HCT116 (cell line): ENCODE measurements at regions not wholly inside any gene's neighbourhood (a gene's known extent, or its start where the extent isn't known, plus 50 kb on each side); places are given as distances from the start of the nearest gene placed in this dataset.

ENCODE experiments used
- ATAC-seq: fragments of 200-7000 bp; cut with Tn5 transposase; 2 replicates; pipeline ENCODE4 v1.9.1; 2020; ENCODE audit warnings: mild to moderate bottlenecking, moderate library complexity
- BruUV-seq: library from RNA; stranded (reverse); fragments of 400-500 nt; replicated peaks from 2 replicates; lab custom pipeline; 2021; lab: Mats Ljungman, UMichigan
- CTCF ChIA-PET: fragments of 300-600 bp; sonication (Branson Sonifier 250); formaldehyde crosslinking; loops from one replicate; lab custom pipeline; 2021; ENCODE audit warnings: antibody characterized with exemption; lab: Charles Lee
- POLR2A ChIA-PET: fragments of 300-600, 350-600 bp; sonication (Branson Sonifier 250); formaldehyde crosslinking; loops from one replicate; lab custom pipeline; 2021; ENCODE audit warnings: antibody characterized with exemption; lab: Charles Lee
- RAD21 ChIA-PET, 2 experiments: fragments of 300-600 bp; sonication (Branson Sonifier 250); formaldehyde crosslinking; loops; one replicate each; lab custom pipeline; 2023; ENCODE audit warnings: low total read pairs in 2 of 2; ENCODE audit not compliant: uncharacterized antibody in 2 of 2, unreplicated experiment in 2 of 2, low non-redundant PET in 1 of 2; lab: Charles Lee
- DNase-seq: peaks from one replicate; pipeline ENCODE4 v3.0.0-alpha.2; 2010; ENCODE audit warnings: low read depth, low spot score
- H2AFZ ChIP-seq: fragments of 200-600 bp; shearing (Covaris generic), sonication (generic); 2 replicates; pipeline ENCODE4 v1.6.1; 2017; ENCODE audit warnings: low read depth, mixed run types, mixed read lengths, antibody characterized with exemption, low read length; ENCODE audit not compliant: poor library complexity, severe bottlenecking
- H3K27ac ChIP-seq: 2 replicates; pipeline ENCODE4 v1.5.1; 2012; ENCODE audit warnings: low read depth, low read length
- H3K27me3 ChIP-seq: fragments of 200-600 bp; sonication (generic); 2 replicates; pipeline ENCODE4 v1.6.1; 2016; ENCODE audit warnings: mixed run types, low read length, mixed read lengths; ENCODE audit not compliant: insufficient read depth
- H3K36me3 ChIP-seq, 2 experiments: fragments of 200-500 bp in 1 of 2; fragments of 200-600 bp in 1 of 2; sonication (Bioruptor generic) in 1 of 2; sonication (generic) in 1 of 2; 2 replicates each; pipeline versions ENCODE4 v1.5.1 to v1.6.1; 2014 to 2016; ENCODE audit warnings: low read length in 2 of 2, inconsistent platforms in 1 of 2, mixed read lengths in 1 of 2, mixed run types in 1 of 2; ENCODE audit not compliant: insufficient read depth in 2 of 2, control insufficient read depth in 1 of 2
- H3K4me1 ChIP-seq, 2 experiments: fragments of 200-600 bp in 1 of 2; sonication (generic) in 1 of 2; 2 replicates each; pipeline versions ENCODE4 v1.5.1 to v1.6.1; 2012 to 2017; ENCODE audit warnings: low read length in 2 of 2, inconsistent platforms in 1 of 2, mild to moderate bottlenecking in 1 of 2, mixed read lengths in 1 of 2, mixed run types in 1 of 2, moderate library complexity in 1 of 2; ENCODE audit not compliant: insufficient read depth in 2 of 2, control insufficient read depth in 1 of 2
- H3K4me2 ChIP-seq: fragments of 200-600 bp; sonication (generic); 2 replicates; pipeline ENCODE4 v1.6.1; 2017; ENCODE audit warnings: mixed run types, low read length, mixed read lengths
- H3K4me3 ChIP-seq, 2 experiments: fragments of 200-600 bp in 1 of 2; sonication (generic) in 1 of 2; replicated peaks in 1 of 2; 2 replicates each; pipeline ENCODE4 v1.5.1; 2011 to 2016; ENCODE audit warnings: low read length in 2 of 2, control low read depth in 1 of 2, low read depth in 1 of 2, mild to moderate bottlenecking in 1 of 2, mixed read lengths in 1 of 2, mixed run types in 1 of 2
- H3K79me2 ChIP-seq: fragments of 200-600 bp; sonication (generic); 2 replicates; pipeline ENCODE4 v1.6.1; 2017; ENCODE audit warnings: mild to moderate bottlenecking, mixed run types, low read length, moderate library complexity, mixed read lengths; ENCODE audit not compliant: insufficient read depth
- H3K9ac ChIP-seq: fragments of 200-600 bp; sonication (generic); 2 replicates; pipeline ENCODE4 v1.6.1; 2016; ENCODE audit warnings: low read length, mixed read lengths
- H3K9me2 ChIP-seq: fragments of 200-600 bp; sonication (generic), shearing (Covaris generic); 2 replicates; pipeline ENCODE4 v1.6.1; 2017; ENCODE audit warnings: mixed run types, mild to moderate bottlenecking, moderate library complexity; ENCODE audit not compliant: insufficient read depth
- H3K9me3 ChIP-seq, 2 experiments: fragments of 200-500 bp in 1 of 2; fragments of 200-600 bp in 1 of 2; sonication (Bioruptor generic) in 1 of 2; sonication (generic) in 1 of 2; 2 replicates each; pipeline ENCODE4 v1.6.1; 2014 to 2017; ENCODE audit warnings: low read length in 2 of 2, mixed read lengths in 2 of 2, inconsistent platforms in 1 of 2, low read depth in 1 of 2, mild to moderate bottlenecking in 1 of 2, mixed run types in 1 of 2, moderate library complexity in 1 of 2; ENCODE audit not compliant: control insufficient read depth in 1 of 2, insufficient read depth in 1 of 2
- H4K20me1 ChIP-seq: fragments of 200-600 bp; sonication (generic), shearing (Covaris generic); 2 replicates; pipeline ENCODE4 v1.6.1; 2017; ENCODE audit warnings: mixed run types, mild to moderate bottlenecking, moderate library complexity; ENCODE audit not compliant: insufficient read depth
- CBX3 ChIP-seq: IDR thresholded peaks from 2 replicates; pipeline ENCODE4 v1.6.1; 2012; ENCODE audit warnings: low read depth
- CEBPB ChIP-seq: IDR thresholded peaks from 2 replicates; pipeline ENCODE4 v1.6.1; 2012; ENCODE audit warnings: low read depth
- EZH2 ChIP-seq: fragments of 200-600 bp; sonication (generic); IDR thresholded peaks from 2 replicates; pipeline ENCODE4 v1.6.1; 2017; ENCODE audit warnings: antibody characterized with exemption, mixed run types
- FOSL1 ChIP-seq: IDR thresholded peaks from 2 replicates; pipeline ENCODE4 v1.6.1; 2012; ENCODE audit warnings: low read depth
- JUND ChIP-seq: IDR thresholded peaks from 2 replicates; pipeline ENCODE4 v1.6.1; 2012
- POLR2A ChIP-seq: IDR thresholded peaks from 2 replicates; pipeline ENCODE4 v1.7.0; 2011; ENCODE audit warnings: borderline replicate concordance; ENCODE audit not compliant: insufficient read depth, insufficient read length; ENCODE audit errors: extremely low read depth
- POLR2AphosphoS5 ChIP-seq: IDR thresholded peaks from 2 replicates; pipeline ENCODE4 v1.6.1; 2011; ENCODE audit warnings: mild to moderate bottlenecking, low read depth, low read length, moderate library complexity
- SIN3A ChIP-seq: IDR thresholded peaks from 2 replicates; pipeline ENCODE4 v1.6.1; 2012; ENCODE audit warnings: low read depth
- SP1 ChIP-seq: IDR thresholded peaks from 2 replicates; pipeline ENCODE4 v1.6.1; 2012; ENCODE audit warnings: low read depth
- TCF7L2 ChIP-seq: IDR thresholded peaks from 2 replicates; pipeline ENCODE4 v1.7.0; 2011; ENCODE audit warnings: borderline replicate concordance, inconsistent platforms; ENCODE audit not compliant: insufficient read depth, insufficient read length; ENCODE audit errors: extremely low read depth
- YY1 ChIP-seq: IDR thresholded peaks from 2 replicates; pipeline ENCODE4 v1.6.1; 2011; ENCODE audit warnings: low read length, low read depth, moderate library complexity, mild to moderate bottlenecking; ENCODE audit not compliant: insufficient replicate concordance; ENCODE audit errors: extremely low read depth
- intact Hi-C: fragments of 100-400 bp; cut with micrococcal nuclease; formaldehyde crosslinking; loops from 2 replicates; pipeline ENCODE4 v1.10.0; 2022
- TF ChIP-seq, protein P1 (sequence below): IDR thresholded peaks from 2 replicates; pipeline ENCODE4 v1.6.1; 2012
- TF ChIP-seq, protein P2 (sequence below): IDR thresholded peaks from 2 replicates; pipeline ENCODE4 v1.6.1; 2011; ENCODE audit warnings: mild to moderate bottlenecking, low read length, moderate library complexity; ENCODE audit not compliant: insufficient replicate concordance; ENCODE audit errors: extremely low read depth
- TF ChIP-seq, protein P3 (sequence below): IDR thresholded peaks from 2 replicates; pipeline ENCODE4 v1.6.1; 2012; ENCODE audit warnings: low read depth
- TF ChIP-seq, protein P4 (sequence below), 3 experiments: fragments of 200-600 bp in 1 of 3; sonication (generic) in 1 of 3; IDR thresholded peaks in 2 of 3; conservative IDR thresholded peaks in 1 of 3; 2 replicates each; pipeline ENCODE4 v1.5.1; 2012 to 2017; ENCODE audit warnings: low read depth in 2 of 3, low read length in 2 of 3, antibody characterized with exemption in 1 of 3, borderline replicate concordance in 1 of 3, control low read depth in 1 of 3, mild to moderate bottlenecking in 1 of 3, mixed read lengths in 1 of 3, mixed run types in 1 of 3, moderate library complexity in 1 of 3; ENCODE audit not compliant: insufficient read depth in 1 of 3
- TF ChIP-seq, protein P5 (sequence below): IDR thresholded peaks from 2 replicates; pipeline ENCODE4 v1.6.1; 2012

DNA sequence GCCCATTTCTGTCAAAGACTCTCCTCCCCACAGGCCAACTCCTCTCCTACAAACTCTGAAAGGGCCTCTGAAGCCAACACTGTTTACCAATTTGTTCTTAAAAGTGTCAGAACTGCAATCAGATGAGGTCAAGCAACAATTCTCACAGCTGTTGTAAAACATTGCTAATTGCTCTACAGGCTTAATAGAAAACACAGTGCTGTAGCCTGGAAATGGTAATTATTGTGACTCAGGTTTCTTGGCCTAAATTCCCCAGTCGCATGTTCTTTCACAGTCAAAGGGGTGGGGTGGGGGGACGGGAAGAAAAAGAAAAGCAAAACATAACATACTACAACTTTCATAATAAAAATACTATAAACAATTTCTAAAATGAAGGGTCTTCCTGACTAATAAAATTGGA, 343.2 kb downstream of the DMAC1 start:
- ATAC-seq (no peak), DNase-seq (no peak)
- H3K4me1 ChIP-seq = no peaks in the 10 kb centered on the region
- no peaks in the 10 kb centered on the region for H4K20me1 ChIP-seq
- no peak overlapping the region for H3K27ac ChIP-seq
- no peak overlapping the region for H3K9ac ChIP-seq
- no peaks in the 10 kb centered on the region for H3K36me3 ChIP-seq
- no peaks in the 10 kb centered on the region for H3K79me2 ChIP-seq
- H3K4me3 ChIP-seq = no peak overlapping the region
- intact Hi-C loops = no loop called here
- TF ChIP-seq POLR2A = no peak
- TF ChIP-seq JUND = no peak
- no peak for TF ChIP-seq YY1
- TF ChIP-seq, protein P1, sequence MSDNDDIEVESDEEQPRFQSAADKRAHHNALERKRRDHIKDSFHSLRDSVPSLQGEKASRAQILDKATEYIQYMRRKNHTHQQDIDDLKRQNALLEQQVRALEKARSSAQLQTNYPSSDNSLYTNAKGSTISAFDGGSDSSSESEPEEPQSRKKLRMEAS = no peak
- TF ChIP-seq, protein P2, sequence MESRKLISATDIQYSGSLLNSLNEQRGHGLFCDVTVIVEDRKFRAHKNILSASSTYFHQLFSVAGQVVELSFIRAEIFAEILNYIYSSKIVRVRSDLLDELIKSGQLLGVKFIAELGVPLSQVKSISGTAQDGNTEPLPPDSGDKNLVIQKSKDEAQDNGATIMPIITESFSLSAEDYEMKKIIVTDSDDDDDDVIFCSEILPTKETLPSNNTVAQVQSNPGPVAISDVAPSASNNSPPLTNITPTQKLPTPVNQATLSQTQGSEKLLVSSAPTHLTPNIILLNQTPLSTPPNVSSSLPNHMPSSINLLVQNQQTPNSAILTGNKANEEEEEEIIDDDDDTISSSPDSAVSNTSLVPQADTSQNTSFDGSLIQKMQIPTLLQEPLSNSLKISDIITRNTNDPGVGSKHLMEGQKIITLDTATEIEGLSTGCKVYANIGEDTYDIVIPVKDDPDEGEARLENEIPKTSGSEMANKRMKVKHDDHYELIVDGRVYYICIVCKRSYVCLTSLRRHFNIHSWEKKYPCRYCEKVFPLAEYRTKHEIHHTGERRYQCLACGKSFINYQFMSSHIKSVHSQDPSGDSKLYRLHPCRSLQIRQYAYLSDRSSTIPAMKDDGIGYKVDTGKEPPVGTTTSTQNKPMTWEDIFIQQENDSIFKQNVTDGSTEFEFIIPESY = no peak
- TF ChIP-seq POLR2AphosphoS5 = no peak
- TF ChIP-seq, protein P3, sequence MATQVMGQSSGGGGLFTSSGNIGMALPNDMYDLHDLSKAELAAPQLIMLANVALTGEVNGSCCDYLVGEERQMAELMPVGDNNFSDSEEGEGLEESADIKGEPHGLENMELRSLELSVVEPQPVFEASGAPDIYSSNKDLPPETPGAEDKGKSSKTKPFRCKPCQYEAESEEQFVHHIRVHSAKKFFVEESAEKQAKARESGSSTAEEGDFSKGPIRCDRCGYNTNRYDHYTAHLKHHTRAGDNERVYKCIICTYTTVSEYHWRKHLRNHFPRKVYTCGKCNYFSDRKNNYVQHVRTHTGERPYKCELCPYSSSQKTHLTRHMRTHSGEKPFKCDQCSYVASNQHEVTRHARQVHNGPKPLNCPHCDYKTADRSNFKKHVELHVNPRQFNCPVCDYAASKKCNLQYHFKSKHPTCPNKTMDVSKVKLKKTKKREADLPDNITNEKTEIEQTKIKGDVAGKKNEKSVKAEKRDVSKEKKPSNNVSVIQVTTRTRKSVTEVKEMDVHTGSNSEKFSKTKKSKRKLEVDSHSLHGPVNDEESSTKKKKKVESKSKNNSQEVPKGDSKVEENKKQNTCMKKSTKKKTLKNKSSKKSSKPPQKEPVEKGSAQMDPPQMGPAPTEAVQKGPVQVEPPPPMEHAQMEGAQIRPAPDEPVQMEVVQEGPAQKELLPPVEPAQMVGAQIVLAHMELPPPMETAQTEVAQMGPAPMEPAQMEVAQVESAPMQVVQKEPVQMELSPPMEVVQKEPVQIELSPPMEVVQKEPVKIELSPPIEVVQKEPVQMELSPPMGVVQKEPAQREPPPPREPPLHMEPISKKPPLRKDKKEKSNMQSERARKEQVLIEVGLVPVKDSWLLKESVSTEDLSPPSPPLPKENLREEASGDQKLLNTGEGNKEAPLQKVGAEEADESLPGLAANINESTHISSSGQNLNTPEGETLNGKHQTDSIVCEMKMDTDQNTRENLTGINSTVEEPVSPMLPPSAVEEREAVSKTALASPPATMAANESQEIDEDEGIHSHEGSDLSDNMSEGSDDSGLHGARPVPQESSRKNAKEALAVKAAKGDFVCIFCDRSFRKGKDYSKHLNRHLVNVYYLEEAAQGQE = no peak
- no peak for TF ChIP-seq SP1
- TF ChIP-seq, protein P4, sequence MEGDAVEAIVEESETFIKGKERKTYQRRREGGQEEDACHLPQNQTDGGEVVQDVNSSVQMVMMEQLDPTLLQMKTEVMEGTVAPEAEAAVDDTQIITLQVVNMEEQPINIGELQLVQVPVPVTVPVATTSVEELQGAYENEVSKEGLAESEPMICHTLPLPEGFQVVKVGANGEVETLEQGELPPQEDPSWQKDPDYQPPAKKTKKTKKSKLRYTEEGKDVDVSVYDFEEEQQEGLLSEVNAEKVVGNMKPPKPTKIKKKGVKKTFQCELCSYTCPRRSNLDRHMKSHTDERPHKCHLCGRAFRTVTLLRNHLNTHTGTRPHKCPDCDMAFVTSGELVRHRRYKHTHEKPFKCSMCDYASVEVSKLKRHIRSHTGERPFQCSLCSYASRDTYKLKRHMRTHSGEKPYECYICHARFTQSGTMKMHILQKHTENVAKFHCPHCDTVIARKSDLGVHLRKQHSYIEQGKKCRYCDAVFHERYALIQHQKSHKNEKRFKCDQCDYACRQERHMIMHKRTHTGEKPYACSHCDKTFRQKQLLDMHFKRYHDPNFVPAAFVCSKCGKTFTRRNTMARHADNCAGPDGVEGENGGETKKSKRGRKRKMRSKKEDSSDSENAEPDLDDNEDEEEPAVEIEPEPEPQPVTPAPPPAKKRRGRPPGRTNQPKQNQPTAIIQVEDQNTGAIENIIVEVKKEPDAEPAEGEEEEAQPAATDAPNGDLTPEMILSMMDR (IDR thresholded peaks at IDR 0.05 in 2 of 3, conservative IDR thresholded peaks at IDR 0.05 in 1 of 3; ENCODE audit: borderline replicate concordance in 1 of 3, insufficient read depth in 1 of 3, low read depth in 2 of 3, low read length in 2 of 3) = no peak
- TF ChIP-seq, protein P5, sequence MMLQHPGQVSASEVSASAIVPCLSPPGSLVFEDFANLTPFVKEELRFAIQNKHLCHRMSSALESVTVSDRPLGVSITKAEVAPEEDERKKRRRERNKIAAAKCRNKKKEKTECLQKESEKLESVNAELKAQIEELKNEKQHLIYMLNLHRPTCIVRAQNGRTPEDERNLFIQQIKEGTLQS = no peak
- TF ChIP-seq CBX3 = no peak
- no peak for TF ChIP-seq SIN3A
- no peak for TF ChIP-seq TCF7L2
- no peak for TF ChIP-seq EZH2
- no peak for TF ChIP-seq FOSL1
- no peak for TF ChIP-seq CEBPB
- ChIA-PET POLR2A (no interaction called here), CTCF (no interaction called here), RAD21 (no interaction called here)
- H3K9me2 ChIP-seq = no peaks in the 10 kb centered on the region
- H3K9me3 ChIP-seq = no peaks in the 10 kb centered on the region
- BruUV-seq = no TSS peak
- no peak overlapping the region for H2AFZ ChIP-seq
- no peaks in the 10 kb centered on the region for H3K27me3 ChIP-seq
- H3K4me2 ChIP-seq = no peak overlapping the region
